Esophagus muscularis mucosa (tissue), 4 donors: ENCODE measurements at regions not wholly inside any gene's neighbourhood (a gene's known extent, or its start where the extent isn't known, plus 50 kb on each side); places are given as distances from the start of the nearest gene placed in this dataset.

Experiments used
- EP300 ChIP-seq: sonication (generic); formaldehyde crosslinking; IDR thresholded peaks from one replicate; pipeline ENCODE4 v1.6.1; 2017; ENCODE audit warnings: antibody characterized with exemption
- POLR2A ChIP-seq: fragments of 450-650 bp; IDR thresholded peaks from one replicate; pipeline ENCODE4 v1.6.1; 2017; ENCODE audit warnings: antibody characterized with exemption, moderate library complexity, mild to moderate bottlenecking, low read depth
- POLR2AphosphoS5 ChIP-seq, 2 donors: sonication (generic); formaldehyde crosslinking; IDR thresholded peaks; one replicate each; pipeline ENCODE4 v1.6.1; 2017; ENCODE audit warnings: antibody characterized with exemption in 2 of 2
- TF ChIP-seq, protein P1 (sequence below), 3 experiments: fragments of 200-600 bp in 2 of 3; fragments of 450-650 bp in 1 of 3; sonication (generic) in 2 of 3; IDR thresholded peaks; one replicate each; pipeline ENCODE4 v1.5.1; 2017 to 2019; ENCODE audit warnings: antibody characterized with exemption in 3 of 3, mild to moderate bottlenecking in 2 of 3, moderate library complexity in 1 of 3

DNA sequence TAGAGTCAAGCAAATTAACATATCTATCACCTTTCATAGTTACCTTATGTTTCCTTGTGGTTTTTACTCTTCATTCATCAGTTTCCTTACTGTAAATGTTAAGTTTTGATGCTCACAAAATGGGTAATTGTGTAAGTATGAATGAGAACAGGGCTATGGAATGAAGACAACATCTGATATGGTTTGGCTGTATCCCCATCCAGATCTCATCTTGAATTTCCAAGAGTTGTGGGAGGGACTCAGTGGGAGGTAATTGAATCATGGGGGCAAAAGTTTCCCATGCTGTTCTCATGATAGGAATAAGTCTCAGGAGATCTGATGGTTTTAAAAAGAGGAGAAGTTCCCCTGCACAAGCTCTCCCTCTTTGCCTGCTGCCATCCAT is 107.6 kb downstream of the CCDC34 start:
- TF ChIP-seq, protein P1, sequence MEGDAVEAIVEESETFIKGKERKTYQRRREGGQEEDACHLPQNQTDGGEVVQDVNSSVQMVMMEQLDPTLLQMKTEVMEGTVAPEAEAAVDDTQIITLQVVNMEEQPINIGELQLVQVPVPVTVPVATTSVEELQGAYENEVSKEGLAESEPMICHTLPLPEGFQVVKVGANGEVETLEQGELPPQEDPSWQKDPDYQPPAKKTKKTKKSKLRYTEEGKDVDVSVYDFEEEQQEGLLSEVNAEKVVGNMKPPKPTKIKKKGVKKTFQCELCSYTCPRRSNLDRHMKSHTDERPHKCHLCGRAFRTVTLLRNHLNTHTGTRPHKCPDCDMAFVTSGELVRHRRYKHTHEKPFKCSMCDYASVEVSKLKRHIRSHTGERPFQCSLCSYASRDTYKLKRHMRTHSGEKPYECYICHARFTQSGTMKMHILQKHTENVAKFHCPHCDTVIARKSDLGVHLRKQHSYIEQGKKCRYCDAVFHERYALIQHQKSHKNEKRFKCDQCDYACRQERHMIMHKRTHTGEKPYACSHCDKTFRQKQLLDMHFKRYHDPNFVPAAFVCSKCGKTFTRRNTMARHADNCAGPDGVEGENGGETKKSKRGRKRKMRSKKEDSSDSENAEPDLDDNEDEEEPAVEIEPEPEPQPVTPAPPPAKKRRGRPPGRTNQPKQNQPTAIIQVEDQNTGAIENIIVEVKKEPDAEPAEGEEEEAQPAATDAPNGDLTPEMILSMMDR (IDR thresholded peaks at IDR 0.05), result no peak
- TF ChIP-seq POLR2A, result no peak
- TF ChIP-seq EP300, result no peak
- no peak for TF ChIP-seq POLR2AphosphoS5 (IDR thresholded peaks at IDR 0.05)
